ENCODE measurements at regions not wholly inside any gene's neighbourhood (a gene's known extent, or its start where the extent isn't known, plus 50 kb on each side); places are given as distances from the start of the nearest gene placed in this dataset.

GRCh38 chr13:80054806-80055205 lies 286.1 kb downstream of the SPRY2 start:
- Mint-ChIP-seq H3K4me3 (no peak overlapping the region), H3K4me1 (ENCODE audit: low read depth in 2 of 2) (peaks cover 8 to 9% of the 10 kb centered on the region in 2 donors), H3K36me3 (no peaks in the 10 kb centered on the region), H3K27ac (no peak overlapping the region), H3K27me3 (peaks cover 0 to 4% of the 10 kb centered on the region in 2 donors), H3K9me3 (no peaks in the 10 kb centered on the region)
- ATAC-seq: no peak
- no peak for DNase-seq (ENCODE audit: low spot score)

GRCh38 chr13:80052286-80052685 lies 288.6 kb downstream of the SPRY2 start:
- H3K4me1 Mint-ChIP-seq (ENCODE audit: low read depth in 2 of 2): peaks cover 18% of the 10 kb centered on the region in 2 donors
- DNase-seq (ENCODE audit: low spot score) (no peak), ATAC-seq (no peak)
- no peak overlapping the region for H3K27ac Mint-ChIP-seq
- no peaks in the 10 kb centered on the region for H3K9me3 Mint-ChIP-seq
- no peak overlapping the region for H3K4me3 Mint-ChIP-seq
- no peaks in the 10 kb centered on the region for H3K36me3 Mint-ChIP-seq
- H3K27me3 Mint-ChIP-seq: peaks cover 0 to 4% of the 10 kb centered on the region in 2 donors

- Mint-ChIP-seq H3K4me1 (ENCODE audit: low read depth in 2 of 2) (peaks cover 18% of the 10 kb centered on the region in 2 donors), H3K27me3 (peaks cover 0 to 2% of the 10 kb centered on the region in 2 donors), H3K36me3 (no peaks in the 10 kb centered on the region), H3K4me3 (no peak overlapping the region), H3K9me3 (no peaks in the 10 kb centered on the region), H3K27ac (no peak overlapping the region)
- ATAC-seq: no peak
- no peak for DNase-seq (ENCODE audit: low spot score)
These were observed 290.7 kb downstream of the SPRY2 start for GRCh38 chr13:80050252-80050651.

- DNase-seq (ENCODE audit: low spot score): peak; percentile 78
- peaks cover 0 to under 1% of the 10 kb centered on the region in 2 donors for H3K27me3 Mint-ChIP-seq
- H3K27ac Mint-ChIP-seq: peak overlapping the region; percentile 26 to 74
- H3K4me3 Mint-ChIP-seq: peak overlapping the region; percentile 55
- no peaks in the 10 kb centered on the region for H3K9me3 Mint-ChIP-seq
- ATAC-seq: peak; percentile 94 to 96
- H3K4me1 Mint-ChIP-seq (ENCODE audit: low read depth in 2 of 2): peaks cover 18% of the 10 kb centered on the region in 2 donors
- no peaks in the 10 kb centered on the region for H3K36me3 Mint-ChIP-seq
These were observed 292.1 kb downstream of the SPRY2 start for GRCh38 chr13:80048802-80049201.

GRCh38 chr13:80048030-80048429 lies 292.9 kb downstream of the SPRY2 start:
- Mint-ChIP-seq H3K9me3 (no peaks in the 10 kb centered on the region), H3K36me3 (no peaks in the 10 kb centered on the region), H3K4me1 (ENCODE audit: low read depth in 2 of 2) (peaks cover 18% of the 10 kb centered on the region in 2 donors), H3K27me3 (no peaks in the 10 kb centered on the region), H3K4me3 (no peak overlapping the region), H3K27ac (no peak overlapping the region)
- ATAC-seq (no peak), DNase-seq (ENCODE audit: low spot score) (no peak)

- Mint-ChIP-seq H3K27me3 (no peaks in the 10 kb centered on the region), H3K9me3 (no peaks in the 10 kb centered on the region), H3K27ac (no peak overlapping the region), H3K4me3 (no peak overlapping the region), H3K36me3 (no peaks in the 10 kb centered on the region), H3K4me1 (ENCODE audit: low read depth in 2 of 2) (peaks cover 18% of the 10 kb centered on the region in 2 donors)
- no peak for DNase-seq (ENCODE audit: low spot score)
- no peak for ATAC-seq
These were observed 293.5 kb downstream of the SPRY2 start for GRCh38 chr13:80047406-80047805.

GRCh38 chr13:80040981-80041317 lies 300.0 kb downstream of the SPRY2 start:
- H3K4me3 Mint-ChIP-seq: no peak overlapping the region
- peaks cover 4% of the 10 kb centered on the region for H3K9me3 Mint-ChIP-seq
- DNase-seq (ENCODE audit: low spot score) (no peak), ATAC-seq (no peak)
- H3K27ac Mint-ChIP-seq: no peak overlapping the region
- H3K36me3 Mint-ChIP-seq: no peaks in the 10 kb centered on the region
- no peaks in the 10 kb centered on the region for H3K27me3 Mint-ChIP-seq
- no peaks in the 10 kb centered on the region for H3K4me1 Mint-ChIP-seq (ENCODE audit: low read depth in 2 of 2)

GRCh38 chr13:80040196-80040980 lies 300.5 kb downstream of the SPRY2 start:
- Mint-ChIP-seq H3K4me1 (ENCODE audit: low read depth in 2 of 2) (no peaks in the 10 kb centered on the region), H3K9me3 (peaks cover 4% of the 10 kb centered on the region), H3K27ac (no peak overlapping the region), H3K36me3 (no peaks in the 10 kb centered on the region), H3K27me3 (peaks cover 0 to 1% of the 10 kb centered on the region in 2 donors), H3K4me3 (no peak overlapping the region)
- ATAC-seq: no peak
- no peak for DNase-seq (ENCODE audit: low spot score)

GRCh38 chr13:80039000-80039399 lies 301.9 kb downstream of the SPRY2 start:
- ATAC-seq: no peak
- Mint-ChIP-seq H3K27me3 (peaks cover 0 to 2% of the 10 kb centered on the region in 2 donors), H3K9me3 (peaks cover 4% of the 10 kb centered on the region), H3K27ac (no peak overlapping the region), H3K36me3 (no peaks in the 10 kb centered on the region), H3K4me3 (no peak overlapping the region), H3K4me1 (ENCODE audit: low read depth in 2 of 2) (no peaks in the 10 kb centered on the region)
- no peak for DNase-seq (ENCODE audit: low spot score)

- no peak overlapping the region for H3K27ac Mint-ChIP-seq
- no peaks in the 10 kb centered on the region for H3K36me3 Mint-ChIP-seq
- peaks cover 0 to 2% of the 10 kb centered on the region in 2 donors for H3K27me3 Mint-ChIP-seq
These were observed 302.6 kb downstream of the SPRY2 start for GRCh38 chr13:80038371-80038770.

GRCh38 chr13:80037505-80037888 lies 303.4 kb downstream of the SPRY2 start:
- no peak overlapping the region for H3K27ac Mint-ChIP-seq
- no peak for ATAC-seq
- DNase-seq (ENCODE audit: low spot score): no peak

More at GRCh38 chr13:80038371-80038770, 302.6 kb downstream of the SPRY2 start:
- no peak for DNase-seq (ENCODE audit: low spot score)
- ATAC-seq: no peak
- Mint-ChIP-seq H3K9me3 (peaks cover 4% of the 10 kb centered on the region), H3K4me3 (no peak overlapping the region), H3K4me1 (ENCODE audit: low read depth in 2 of 2) (no peaks in the 10 kb centered on the region)

GRCh38 chr13:80036845-80037504 lies 304.0 kb downstream of the SPRY2 start:
- Mint-ChIP-seq H3K27ac (no peak overlapping the region), H3K4me3 (no peak overlapping the region), H3K36me3 (no peaks in the 10 kb centered on the region), H3K4me1 (ENCODE audit: low read depth in 2 of 2) (no peaks in the 10 kb centered on the region), H3K9me3 (peaks cover 4% of the 10 kb centered on the region), H3K27me3 (peaks cover 0 to 2% of the 10 kb centered on the region in 2 donors)
- DNase-seq (ENCODE audit: low spot score) (no peak), ATAC-seq (no peak)

More at GRCh38 chr13:80037505-80037888, 303.4 kb downstream of the SPRY2 start:
- Mint-ChIP-seq H3K27me3 (peaks cover 0 to 2% of the 10 kb centered on the region in 2 donors), H3K9me3 (peaks cover 4% of the 10 kb centered on the region), H3K4me1 (ENCODE audit: low read depth in 2 of 2) (no peaks in the 10 kb centered on the region), H3K36me3 (no peaks in the 10 kb centered on the region), H3K4me3 (no peak overlapping the region)

GRCh38 chr13:80035096-80035495 lies 305.8 kb downstream of the SPRY2 start:
- H3K4me3 Mint-ChIP-seq: no peak overlapping the region
- H3K27ac Mint-ChIP-seq: no peak overlapping the region
- ATAC-seq (no peak), DNase-seq (ENCODE audit: low spot score) (no peak)
- peaks cover 4% of the 10 kb centered on the region for H3K9me3 Mint-ChIP-seq
- no peaks in the 10 kb centered on the region for H3K4me1 Mint-ChIP-seq (ENCODE audit: low read depth in 2 of 2)
- H3K27me3 Mint-ChIP-seq: peaks cover 0 to 2% of the 10 kb centered on the region in 2 donors
- H3K36me3 Mint-ChIP-seq: no peaks in the 10 kb centered on the region

- Mint-ChIP-seq H3K27me3 (peaks cover 0 to 2% of the 10 kb centered on the region in 2 donors), H3K4me1 (ENCODE audit: low read depth in 2 of 2) (no peaks in the 10 kb centered on the region), H3K4me3 (no peak overlapping the region), H3K27ac (no peak overlapping the region), H3K36me3 (no peaks in the 10 kb centered on the region), H3K9me3 (peaks cover 4% of the 10 kb centered on the region)
- no peak for ATAC-seq
- DNase-seq (ENCODE audit: low spot score): no peak
These were observed 307.0 kb downstream of the SPRY2 start for GRCh38 chr13:80033951-80034350.

Measured in natural killer cell treated with Interleukin-12 subunit alpha and Interleukin-12 subunit beta and Interleukin-15 and Interleukin-18, amount 100 ng/mL, for 72 hours (primary cell).